Fibroblast of skin of left biceps (primary cell): ENCODE measurements at regions not wholly inside any gene's neighbourhood (a gene's known extent, or its start where the extent isn't known, plus 50 kb on each side); places are given as distances from the start of the nearest gene placed in this dataset.

Source experiments
- DNase-seq, 2 experiments: peaks; one replicate each; pipeline ENCODE4 v3.0.0-alpha.2; 2013; ENCODE audit warnings: low read depth in 2 of 2

- no peak for DNase-seq
Measured at GRCh38 chr2:4369826-4370419, 666.5 kb downstream of the DCDC2C start.

GRCh38 chr2:4370422-4371090 is 667.2 kb downstream of the DCDC2C start:
- DNase-seq: no peak

GRCh38 chr2:4381049-4381448 is 677.7 kb downstream of the DCDC2C start:
- no peak for DNase-seq

- DNase-seq: no peak
Measured at GRCh38 chr2:4381773-4382172, 678.4 kb downstream of the DCDC2C start.

DNA sequence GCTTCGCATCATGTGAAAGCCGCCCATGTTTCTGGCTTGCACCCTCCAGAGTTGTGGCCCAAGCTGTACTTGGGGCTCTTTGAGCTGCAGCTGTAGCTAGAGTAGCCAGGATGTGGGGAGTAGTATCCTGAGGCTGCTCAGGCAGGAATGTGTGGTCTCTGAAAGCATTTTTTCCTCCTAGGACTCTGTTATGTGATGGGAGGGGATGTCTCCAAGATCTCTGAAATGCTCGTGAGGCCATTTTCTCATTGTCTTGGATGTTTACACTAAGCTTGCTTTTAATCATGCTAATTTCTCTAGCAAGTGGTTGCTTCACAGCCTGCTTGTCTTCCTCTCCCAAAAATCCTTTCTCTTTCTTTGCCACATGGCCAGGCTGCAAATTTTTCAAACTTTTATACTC is 687.6 kb downstream of the DCDC2C start:
- DNase-seq: no peak

DNA sequence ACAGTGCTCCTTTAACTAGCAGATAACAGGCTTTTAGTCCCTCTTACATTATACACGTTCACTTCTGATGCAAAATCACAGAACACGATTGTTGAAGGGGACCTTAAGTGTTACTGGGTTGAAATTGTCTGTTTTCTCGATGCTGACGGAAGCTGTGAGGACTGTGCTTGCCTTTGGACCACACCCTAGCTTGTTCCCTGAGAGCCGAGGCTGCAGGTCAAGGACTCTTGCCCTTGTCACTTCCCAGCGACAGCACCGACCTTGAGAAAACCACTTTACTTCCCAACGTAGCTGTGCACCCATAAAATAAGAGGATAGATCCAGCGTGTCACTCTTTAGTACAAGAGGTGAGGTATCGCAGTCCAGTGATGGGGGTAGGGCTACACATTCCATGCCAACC is 701.0 kb downstream of the DCDC2C start:
- DNase-seq: no peak

DNA sequence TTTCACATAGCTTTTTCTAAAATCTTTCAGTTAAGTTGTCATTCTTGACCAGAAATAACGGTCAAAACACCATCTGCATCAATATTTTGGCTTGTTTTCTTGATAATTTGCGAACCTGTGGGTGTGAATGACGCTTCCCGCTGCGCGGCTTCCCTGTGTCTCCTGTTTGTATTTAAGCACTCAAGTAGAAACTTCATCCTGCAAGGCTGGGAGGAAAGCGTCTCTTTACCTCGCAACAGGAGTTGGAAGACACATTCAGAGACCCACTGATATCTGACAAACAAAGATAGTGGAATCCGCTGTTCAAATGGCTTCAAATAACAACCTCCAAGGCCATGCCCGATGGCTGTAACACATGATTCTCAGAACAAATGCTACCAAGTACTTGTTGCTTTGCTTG is 704.9 kb downstream of the DCDC2C start:
- DNase-seq: no peak

DNA sequence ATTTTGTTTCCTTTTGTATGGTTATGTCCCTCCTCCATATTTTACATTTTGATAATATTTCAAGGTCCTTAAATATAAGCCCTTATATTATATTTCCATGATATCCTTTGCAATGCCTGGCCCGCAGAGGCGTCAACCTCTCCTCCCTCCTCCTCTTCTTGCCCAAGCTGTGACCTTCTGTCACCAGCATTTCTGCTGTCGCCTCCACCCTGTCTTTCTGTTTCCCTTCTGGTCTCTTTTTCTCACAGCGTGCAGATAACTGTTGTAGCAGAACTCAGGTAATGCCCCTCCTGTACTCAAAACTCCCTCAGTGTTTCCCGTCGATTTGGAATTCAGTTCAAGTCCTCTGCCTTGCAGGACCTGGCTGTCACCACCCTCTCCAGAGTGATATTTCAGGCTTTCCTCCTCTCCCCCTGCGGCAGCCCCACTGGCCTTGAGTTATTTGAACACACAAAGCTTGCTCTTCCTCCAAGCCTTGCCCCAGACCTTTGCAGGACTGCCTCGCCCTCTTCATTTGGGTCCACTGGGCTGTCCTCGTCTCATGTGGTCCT is 709.3 kb downstream of the DCDC2C start:
- no peak for DNase-seq

GRCh38 chr2:4415171-4415570 is 711.8 kb downstream of the DCDC2C start:
- no peak for DNase-seq

DNA sequence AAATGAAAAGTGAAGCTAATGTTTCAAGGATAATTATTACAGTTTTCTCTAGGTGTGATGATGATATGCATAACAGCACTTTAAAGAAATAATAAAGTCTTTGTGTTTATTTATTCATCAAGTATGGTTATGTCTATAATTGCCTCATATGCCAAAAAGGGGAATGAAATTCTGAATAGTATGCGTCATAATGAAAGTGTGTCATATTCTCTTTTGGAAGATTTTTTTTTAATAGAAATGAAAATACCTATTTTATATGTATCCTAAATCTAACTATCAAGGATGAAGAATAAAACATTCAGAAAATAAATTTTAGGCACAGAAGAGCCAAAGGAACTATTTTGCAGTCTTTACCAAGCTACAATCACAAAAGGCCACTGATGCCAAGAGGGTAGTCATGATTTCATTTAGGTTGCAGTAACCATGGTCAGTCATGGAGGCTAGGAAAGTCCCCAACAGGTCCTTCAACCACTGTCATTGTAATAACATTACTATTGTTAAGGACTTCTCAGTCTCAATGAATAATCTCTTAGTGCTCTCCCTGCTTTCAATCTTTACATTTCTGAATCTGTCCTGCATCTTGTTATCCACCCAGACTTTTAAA is 712.5 kb downstream of the DCDC2C start:
- DNase-seq: no peak

DNA sequence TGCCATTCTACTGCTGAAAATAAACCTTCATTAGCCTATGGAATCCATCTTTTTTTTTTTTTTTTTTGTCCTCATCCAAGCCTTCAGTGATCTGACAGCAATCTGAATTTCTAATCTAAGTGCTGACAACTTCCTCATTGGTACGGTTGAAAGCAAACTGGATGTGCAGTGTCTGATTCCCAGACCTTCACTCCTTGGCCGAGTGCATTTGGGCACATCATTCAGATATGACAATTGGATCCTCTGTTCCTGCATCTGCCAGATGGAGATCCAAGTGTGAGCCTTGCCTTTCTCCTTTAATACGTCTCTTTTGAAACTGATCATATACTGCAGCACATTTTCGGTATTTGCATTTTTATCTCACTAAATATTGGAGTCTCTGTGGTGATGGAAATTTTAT is 713.1 kb downstream of the DCDC2C start:
- DNase-seq: no peak

GRCh38 chr2:4417771-4418170 is 714.4 kb downstream of the DCDC2C start:
- DNase-seq: no peak

DNA sequence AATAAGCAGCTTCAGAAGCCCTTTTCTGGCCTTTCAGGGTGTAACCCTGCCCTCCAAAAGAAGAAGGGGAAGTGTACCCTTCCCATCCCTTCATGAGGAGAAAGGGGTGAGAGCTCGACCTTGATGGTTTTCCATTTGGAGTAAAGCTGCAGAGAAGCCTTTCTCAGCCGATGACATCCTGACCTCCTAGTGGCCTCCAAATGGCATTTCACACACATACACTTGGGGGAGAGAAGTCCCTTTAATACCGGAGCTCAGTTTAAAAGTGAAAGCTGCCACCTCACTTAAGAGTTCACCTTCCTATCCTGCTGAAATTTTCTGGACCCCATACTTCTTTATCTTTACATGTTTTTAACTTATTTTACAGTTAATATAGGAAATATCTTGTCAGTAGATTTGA is 716.7 kb downstream of the DCDC2C start:
- DNase-seq: no peak

DNA sequence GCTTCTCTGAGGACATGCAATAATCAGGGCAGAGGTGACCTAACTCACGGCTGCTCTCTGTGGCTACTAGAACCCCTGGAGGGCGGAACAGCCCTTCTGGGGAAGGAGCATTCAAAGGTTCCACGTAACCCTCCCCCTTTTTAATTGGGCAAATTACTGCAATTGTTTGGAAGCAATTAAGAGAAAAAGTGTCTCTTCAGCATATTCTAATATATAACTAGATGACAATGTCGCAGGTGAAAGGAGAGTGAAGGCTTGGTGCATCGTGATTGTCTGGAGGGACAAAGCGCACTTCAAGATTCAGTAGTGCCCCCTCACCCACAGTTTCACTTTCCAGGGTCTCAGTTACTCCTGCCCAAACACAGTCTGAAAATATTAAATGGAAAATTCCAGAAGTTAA is 720.8 kb downstream of the DCDC2C start:
- no peak for DNase-seq

- no peak for DNase-seq
Measured at GRCh38 chr2:4427083-4427482, 723.7 kb downstream of the DCDC2C start.

DNA sequence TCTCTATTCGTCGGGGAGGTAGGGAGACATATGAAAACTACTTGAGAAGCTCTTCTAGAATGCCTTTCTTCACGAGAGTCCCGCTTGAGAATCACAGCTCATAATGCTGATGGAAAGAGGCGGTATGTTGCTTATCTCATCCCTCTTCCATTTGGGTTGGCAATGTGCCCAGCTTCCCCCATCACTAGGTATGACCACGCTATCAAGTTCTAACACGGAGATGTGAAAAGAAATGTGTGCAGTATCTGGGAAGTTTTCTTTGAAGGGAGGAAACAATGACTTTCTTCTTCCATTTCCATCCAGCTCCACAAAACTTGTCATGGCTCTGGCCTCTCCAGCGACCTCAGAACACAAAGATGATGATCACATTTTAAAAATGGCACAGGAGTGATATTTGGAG is 742.4 kb downstream of the DCDC2C start:
- DNase-seq: no peak

- DNase-seq: no peak
Measured at GRCh38 chr2:4454907-4455306, 751.5 kb downstream of the DCDC2C start.

- no peak for DNase-seq
Measured at GRCh38 chr2:4455486-4456155, 752.2 kb downstream of the DCDC2C start.

DNA sequence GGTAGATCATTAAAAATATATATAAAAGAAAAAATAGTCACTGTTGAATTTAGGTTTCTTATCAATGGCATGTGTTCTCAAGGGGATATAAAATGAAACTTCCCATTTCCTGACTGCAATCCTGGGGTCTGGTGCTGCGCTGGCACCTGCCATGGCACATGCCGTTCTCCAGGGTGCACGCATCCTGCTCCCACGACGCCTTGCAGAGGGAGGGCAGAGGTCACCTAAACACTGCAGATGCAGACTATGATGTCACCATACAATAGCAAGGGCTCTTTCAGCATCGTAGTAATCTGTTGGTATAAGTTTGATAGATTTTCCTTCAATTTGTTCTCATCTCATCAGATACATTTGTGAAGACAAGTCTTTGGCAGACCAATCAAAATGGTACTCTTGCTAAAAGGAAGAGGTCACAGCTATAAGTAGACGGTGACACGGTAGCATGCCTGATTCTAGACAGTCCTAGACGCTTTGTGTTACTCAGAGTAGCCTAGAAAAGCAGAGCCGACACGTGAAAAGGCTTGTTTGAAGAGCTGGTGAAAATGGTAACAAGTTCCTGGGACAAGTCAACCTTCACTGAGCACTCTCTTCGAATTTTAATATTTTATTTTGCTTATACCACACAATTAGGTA is 761.4 kb downstream of the DCDC2C start:
- no peak for DNase-seq

GRCh38 chr2:4465671-4466070 is 762.3 kb downstream of the DCDC2C start:
- DNase-seq: no peak

GRCh38 chr2:4475618-4476017 is 772.2 kb downstream of the DCDC2C start:
- no peak for DNase-seq

- DNase-seq: no peak
Measured at GRCh38 chr2:4483050-4483449, 779.7 kb downstream of the DCDC2C start.
